T-helper 17 cell (primary cell): ENCODE measurements at regions not wholly inside any gene's neighbourhood (a gene's known extent, or its start where the extent isn't known, plus 50 kb on each side); places are given as distances from the start of the nearest gene placed in this dataset.
"Not testable (repeated sequence)": the region's sequence is repeated elsewhere in the genome, so short reads cannot be mapped to it uniquely, and the experiment has no call there.

Experiments used
- ATAC-seq: fragments of 150-1000 bp; cut with Tn5 transposase; 2 replicates; pipeline ENCODE4 v1.10.0; 2021; ENCODE audit warnings: mild to moderate bottlenecking, moderate library complexity
- DNase-seq, 3 donors: peaks; one replicate each; pipeline versions ENCODE4 v3.0.0 to v3.0.0-alpha.2; 2020 to 2021
- H3K9me3 ChIP-seq: one replicate; pipeline ENCODE4 v1.7.0; 2013; ENCODE audit warnings: low read length, mild to moderate bottlenecking; ENCODE audit not compliant: control insufficient read depth, poor library complexity, severe bottlenecking
- H3K27ac Mint-ChIP-seq: one replicate; pipeline ENCODE4 v1.8.0; 2022; ENCODE audit warnings: mild to moderate bottlenecking, moderate library complexity, mixed read lengths
- H3K27me3 Mint-ChIP-seq: one replicate; pipeline ENCODE4 v1.8.0; 2022; ENCODE audit warnings: mixed read lengths
- H3K36me3 Mint-ChIP-seq: one replicate; pipeline ENCODE4 v1.8.0; 2022; ENCODE audit warnings: low read depth, mixed read lengths
- H3K4me1 Mint-ChIP-seq: one replicate; pipeline ENCODE4 v1.8.0; 2022; ENCODE audit warnings: mild to moderate bottlenecking, mixed read lengths
- H3K4me3 Mint-ChIP-seq: one replicate; pipeline ENCODE4 v1.8.0; 2022; ENCODE audit warnings: mild to moderate bottlenecking, moderate library complexity, mixed read lengths

GRCh38 chr15:20305912-20306311 lies 235.7 kb downstream of the GOLGA6L6 start:
- not testable (repeated sequence) for H3K4me1 Mint-ChIP-seq, H3K36me3 Mint-ChIP-seq, H3K4me3 Mint-ChIP-seq, H3K27me3 Mint-ChIP-seq, DNase-seq, H3K27ac Mint-ChIP-seq, H3K9me3 ChIP-seq, ATAC-seq

DNA sequence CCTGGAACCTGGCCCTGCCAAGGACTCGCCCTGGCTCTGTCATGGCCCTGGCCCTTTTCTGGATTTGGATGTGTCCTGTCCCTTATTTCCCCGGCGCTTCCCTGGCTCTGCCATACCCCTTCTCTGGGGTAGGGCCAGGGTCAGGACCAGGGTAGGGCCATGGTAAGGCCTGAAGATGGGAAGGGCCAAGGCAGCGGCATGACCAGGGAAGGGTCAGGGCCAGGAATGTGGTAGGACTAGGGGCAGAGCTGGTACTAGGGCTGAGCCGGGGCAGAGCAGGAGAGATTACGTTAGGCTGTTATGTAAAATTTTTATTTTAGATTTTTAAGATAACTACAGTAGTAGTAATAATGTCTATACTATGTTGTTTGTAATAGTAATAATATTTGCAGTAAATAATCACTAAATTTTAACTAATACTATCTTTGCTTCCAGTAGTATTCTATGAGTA lies 236.6 kb downstream of the GOLGA6L6 start:
- not testable (repeated sequence) for H3K4me3 Mint-ChIP-seq, DNase-seq, H3K9me3 ChIP-seq, H3K36me3 Mint-ChIP-seq, H3K27me3 Mint-ChIP-seq, H3K27ac Mint-ChIP-seq, H3K4me1 Mint-ChIP-seq, ATAC-seq

DNA sequence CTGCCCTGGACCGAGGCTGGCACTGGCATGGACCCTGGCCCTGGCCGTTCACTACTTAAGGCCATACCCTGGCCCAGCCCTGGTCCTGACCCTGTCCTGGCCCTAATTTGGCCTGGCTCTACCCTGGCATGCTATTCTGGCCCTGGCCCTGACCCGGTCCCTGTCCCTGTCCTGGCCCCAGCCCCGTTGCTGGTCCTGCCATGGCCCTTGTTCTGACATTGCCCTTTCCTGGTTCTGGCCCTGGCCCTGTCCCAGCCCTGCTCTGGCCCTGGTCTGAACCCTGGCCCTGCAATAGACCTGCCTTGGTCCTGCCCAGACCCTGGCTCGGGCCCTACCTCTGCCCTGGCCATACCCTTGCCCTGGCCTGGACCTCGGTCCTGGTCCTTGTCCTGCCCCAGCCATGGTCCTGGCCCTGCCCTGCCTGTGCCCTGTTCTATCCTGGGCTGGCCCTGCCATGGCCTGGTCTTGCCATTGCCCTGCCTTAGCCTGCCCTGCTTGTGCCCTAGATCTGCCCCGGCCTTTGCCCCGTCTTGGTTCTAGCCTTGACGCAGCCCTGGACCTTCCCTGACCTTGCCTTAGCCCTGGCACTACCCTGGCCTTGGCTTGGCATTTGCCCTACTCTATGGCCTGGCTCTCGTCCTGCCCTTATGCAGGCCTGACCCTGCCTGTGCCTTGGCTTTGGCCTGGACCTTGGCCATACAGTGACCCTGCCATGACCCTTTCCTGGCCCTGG lies 237.2 kb downstream of the GOLGA6L6 start:
- not testable (repeated sequence) for H3K4me3 Mint-ChIP-seq, H3K27ac Mint-ChIP-seq, ATAC-seq, H3K27me3 Mint-ChIP-seq, H3K9me3 ChIP-seq, H3K36me3 Mint-ChIP-seq, H3K4me1 Mint-ChIP-seq, DNase-seq

DNA sequence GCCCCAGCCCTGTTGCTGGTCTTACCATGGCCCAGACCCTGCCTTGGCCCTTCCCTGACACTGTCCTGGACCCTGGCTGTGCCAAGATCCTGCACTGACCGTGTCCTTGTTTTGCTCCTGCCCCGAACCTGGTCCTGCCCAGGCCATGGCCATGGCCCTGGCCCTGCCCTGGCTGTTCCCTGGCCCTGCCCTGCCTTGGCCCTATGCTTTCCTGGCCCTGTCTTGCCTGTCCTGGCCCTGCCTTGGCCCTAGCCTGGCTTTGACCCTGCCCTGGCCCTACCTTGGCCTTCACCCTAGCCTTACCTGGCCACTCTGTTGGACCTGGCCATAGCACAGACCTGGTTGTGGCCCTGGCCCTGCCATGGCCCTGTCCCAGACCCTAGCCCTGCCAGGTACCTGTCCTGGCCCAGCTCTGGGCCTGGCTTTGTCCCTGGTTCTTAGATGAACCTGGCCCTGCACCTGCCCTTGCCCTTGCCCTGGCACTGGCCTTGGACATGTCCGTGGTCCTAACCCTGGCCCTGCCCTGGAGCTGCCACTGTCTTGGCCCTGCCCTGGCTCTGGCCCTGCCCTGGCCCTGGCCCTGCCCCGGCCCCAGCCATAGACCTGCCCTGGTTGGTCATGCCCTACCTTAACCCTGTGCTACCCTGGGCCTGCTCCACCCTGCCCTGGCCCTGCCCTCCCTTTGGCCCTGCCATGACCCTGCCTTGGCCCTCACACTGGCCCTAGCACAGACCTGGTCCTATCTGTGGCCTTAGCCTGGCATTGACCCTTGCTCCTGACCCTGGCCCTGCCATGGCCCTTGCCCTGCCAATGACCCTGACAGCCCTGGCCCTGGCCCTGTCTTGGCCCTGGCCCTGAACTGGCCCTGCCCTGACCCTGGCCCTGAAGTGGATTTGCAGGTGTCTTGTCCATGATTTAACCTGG lies 238.1 kb downstream of the GOLGA6L6 start:
- DNase-seq, H3K4me3 Mint-ChIP-seq, H3K4me1 Mint-ChIP-seq, H3K9me3 ChIP-seq, ATAC-seq, H3K27me3 Mint-ChIP-seq, H3K27ac Mint-ChIP-seq, H3K36me3 Mint-ChIP-seq: not testable (repeated sequence)

DNA sequence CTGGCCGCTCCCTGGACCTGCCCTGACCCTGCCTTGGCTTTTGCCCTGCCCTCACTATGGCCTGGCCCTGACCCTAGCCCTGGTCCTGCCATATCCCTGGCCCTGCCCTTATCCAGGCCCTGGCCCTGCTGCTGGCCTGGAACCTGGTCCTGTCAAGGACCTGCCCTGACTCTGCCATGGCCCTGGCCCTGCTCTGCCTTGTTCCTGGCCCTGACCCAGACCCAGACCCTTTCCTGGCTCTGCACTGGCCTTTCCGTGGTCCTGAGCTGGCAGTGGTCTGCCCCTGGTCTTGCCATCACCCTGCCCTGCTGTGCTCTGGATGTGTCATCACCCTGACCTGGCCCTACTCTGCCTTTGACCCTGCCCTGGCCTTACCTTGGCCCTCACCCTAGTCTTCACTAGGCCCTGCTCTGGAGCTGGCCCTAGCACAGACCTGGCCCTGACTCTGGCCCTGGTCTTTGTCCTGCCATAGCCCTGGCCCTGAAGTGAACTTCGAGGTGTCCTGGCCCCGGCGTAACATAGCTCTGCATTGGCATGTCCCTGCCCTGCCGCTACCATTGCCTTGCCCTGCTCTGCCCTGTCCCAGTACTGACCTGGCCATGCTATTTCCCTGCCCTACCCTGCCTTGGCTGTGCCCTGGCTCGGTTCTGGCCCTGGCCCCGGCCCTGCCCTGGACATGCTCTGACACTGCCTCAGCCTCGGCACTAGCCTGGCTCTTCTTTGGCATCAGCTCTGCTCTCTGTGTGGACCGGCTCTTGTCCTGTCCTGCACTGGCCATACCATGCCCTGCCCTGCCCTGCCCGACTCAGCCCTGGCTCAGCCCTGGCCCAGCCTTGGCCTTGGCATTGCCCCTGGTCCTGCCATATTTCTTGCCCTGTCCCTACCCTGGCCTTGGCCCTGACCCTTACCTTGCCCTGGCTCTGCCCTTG lies 239.2 kb downstream of the GOLGA6L6 start:
- not testable (repeated sequence) for DNase-seq, H3K4me3 Mint-ChIP-seq, ATAC-seq, H3K4me1 Mint-ChIP-seq, H3K36me3 Mint-ChIP-seq, H3K27me3 Mint-ChIP-seq, H3K9me3 ChIP-seq, H3K27ac Mint-ChIP-seq

DNA sequence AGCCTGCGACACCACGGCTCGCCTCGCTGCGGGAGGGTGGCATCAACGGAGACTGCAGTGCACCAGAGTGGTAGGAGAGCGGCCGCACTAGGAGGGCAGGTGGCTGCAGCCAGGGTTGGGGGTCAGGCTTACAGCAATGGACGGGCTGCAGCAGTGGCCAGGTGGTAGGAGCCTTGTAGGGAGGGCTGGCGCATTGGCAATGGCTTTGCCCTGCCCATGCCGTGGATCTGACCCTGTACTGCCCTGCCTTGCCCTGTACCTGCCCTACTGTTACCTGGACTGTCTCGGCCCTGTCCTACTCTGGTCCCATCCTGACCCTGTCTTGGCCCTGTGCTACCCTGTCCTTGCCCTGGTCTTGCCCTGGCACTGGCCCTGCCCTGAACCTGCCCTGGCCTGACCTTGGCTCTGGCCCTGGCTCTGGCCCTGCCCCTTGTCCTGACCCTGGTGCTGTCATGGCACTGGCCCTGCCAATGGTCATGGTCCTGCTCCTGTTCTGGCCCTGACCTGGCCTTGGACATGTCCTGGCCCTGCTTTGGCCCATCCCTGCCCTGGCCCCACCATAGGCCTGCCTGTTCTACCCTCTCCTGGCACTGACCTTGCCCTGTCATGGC lies 240.0 kb downstream of the GOLGA6L6 start:
- not testable (repeated sequence) for H3K4me1 Mint-ChIP-seq, H3K4me3 Mint-ChIP-seq, DNase-seq, H3K27ac Mint-ChIP-seq, H3K27me3 Mint-ChIP-seq, ATAC-seq, H3K9me3 ChIP-seq, H3K36me3 Mint-ChIP-seq

DNA sequence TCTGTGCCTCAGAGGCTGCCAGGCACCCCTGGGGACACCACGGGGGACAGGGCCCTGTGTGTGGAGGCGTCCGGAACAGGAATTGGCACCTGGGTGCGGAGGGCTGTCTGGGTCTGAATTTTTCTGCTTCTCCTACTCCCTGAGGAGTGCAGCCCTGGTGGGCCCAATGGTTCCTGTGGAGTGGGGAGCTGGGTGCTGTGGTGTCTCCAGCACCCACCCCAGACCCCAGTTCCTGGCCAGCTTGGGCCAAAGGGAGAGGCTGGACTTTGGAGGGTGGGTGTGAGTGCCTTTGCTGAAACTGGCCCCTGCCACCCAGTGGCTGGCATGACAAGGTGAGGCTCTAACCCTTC lies 240.6 kb downstream of the GOLGA6L6 start:
- H3K36me3 Mint-ChIP-seq, ATAC-seq, H3K4me3 Mint-ChIP-seq, DNase-seq, H3K27me3 Mint-ChIP-seq, H3K4me1 Mint-ChIP-seq, H3K9me3 ChIP-seq, H3K27ac Mint-ChIP-seq: not testable (repeated sequence)

GRCh38 chr15:20300351-20301040 lies 241.1 kb downstream of the GOLGA6L6 start:
- not testable (repeated sequence) for H3K27me3 Mint-ChIP-seq, ATAC-seq, DNase-seq, H3K4me1 Mint-ChIP-seq, H3K27ac Mint-ChIP-seq, H3K9me3 ChIP-seq, H3K4me3 Mint-ChIP-seq, H3K36me3 Mint-ChIP-seq

DNA sequence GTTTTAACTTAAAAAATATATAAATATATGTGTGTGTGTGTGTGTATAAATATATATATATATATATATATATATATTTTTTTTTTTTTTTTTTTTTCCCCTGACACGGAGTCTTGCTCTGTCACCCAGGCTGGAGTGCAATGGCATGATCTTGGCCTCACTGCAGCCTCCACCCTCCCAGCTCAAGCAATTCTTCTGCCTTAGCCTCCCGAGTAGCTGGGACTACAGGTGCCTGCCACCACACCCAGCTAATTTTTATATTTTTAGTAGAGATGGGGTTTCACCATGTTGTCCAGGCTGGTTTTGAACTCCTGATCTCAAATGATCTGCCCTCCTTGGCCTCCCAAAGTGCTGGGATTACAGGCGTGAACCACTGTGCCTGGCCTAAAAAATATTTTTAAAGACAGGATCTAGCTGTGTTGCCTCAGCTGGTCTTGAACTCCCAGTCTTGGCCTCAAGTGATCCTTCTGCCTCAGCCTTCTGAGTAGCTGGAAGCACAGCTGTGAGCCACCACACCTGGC lies 243.9 kb downstream of the GOLGA6L6 start:
- DNase-seq, H3K27ac Mint-ChIP-seq, ATAC-seq, H3K4me1 Mint-ChIP-seq, H3K9me3 ChIP-seq, H3K4me3 Mint-ChIP-seq, H3K36me3 Mint-ChIP-seq, H3K27me3 Mint-ChIP-seq: not testable (repeated sequence)

- not testable (repeated sequence) for H3K9me3 ChIP-seq, ATAC-seq, H3K4me3 Mint-ChIP-seq, H3K36me3 Mint-ChIP-seq, H3K27me3 Mint-ChIP-seq, H3K27ac Mint-ChIP-seq, DNase-seq, H3K4me1 Mint-ChIP-seq
These were observed 245.3 kb downstream of the GOLGA6L6 start for GRCh38 chr15:20296261-20296660.

- H3K4me3 Mint-ChIP-seq, result no peak overlapping the region
- no peaks in the 10 kb centered on the region for H3K36me3 Mint-ChIP-seq
- H3K4me1 Mint-ChIP-seq, result no peaks in the 10 kb centered on the region
- no peak for DNase-seq
- ATAC-seq, result no peak
- no peaks in the 10 kb centered on the region for H3K27me3 Mint-ChIP-seq
- H3K9me3 ChIP-seq, result no peaks in the 10 kb centered on the region
- no peak overlapping the region for H3K27ac Mint-ChIP-seq
These were observed 246.3 kb downstream of the GOLGA6L6 start for GRCh38 chr15:20295238-20295811.
